ENCODE measurements at regions not wholly inside any gene's neighbourhood (a gene's known extent, or its start where the extent isn't known, plus 50 kb on each side); places are given as distances from the start of the nearest gene placed in this dataset.
"Not testable (repeated sequence)": the region's sequence is repeated elsewhere in the genome, so short reads cannot be mapped to it uniquely, and the experiment has no call there.

- DNase-seq (ENCODE audit: low read depth), result no peak
These were observed 99.6 kb upstream of the UBE2E1 start for GRCh38 chr3:23706111-23706510.

GRCh38 chr3:23709987-23710386, 95.8 kb upstream of the UBE2E1 start:
- no peak for DNase-seq (ENCODE audit: low read depth)

GRCh38 chr3:23710555-23710954, 95.2 kb upstream of the UBE2E1 start:
- peak; percentile 37 for DNase-seq (ENCODE audit: low read depth)

GRCh38 chr3:23711916-23712494, 93.8 kb upstream of the UBE2E1 start:
- no peak for DNase-seq (ENCODE audit: low read depth)

- DNase-seq (ENCODE audit: low read depth), result peak; percentile 85
These were observed 92.8 kb upstream of the UBE2E1 start for GRCh38 chr3:23712656-23713559.

- DNase-seq (ENCODE audit: low read depth), result peak; percentile 68
These were observed 92.1 kb upstream of the UBE2E1 start for GRCh38 chr3:23713641-23714040.

GRCh38 chr3:23720059-23720458, 85.7 kb upstream of the UBE2E1 start:
- no peak for DNase-seq (ENCODE audit: low read depth)

GRCh38 chr3:23720885-23721284, 84.9 kb upstream of the UBE2E1 start:
- no peak for DNase-seq (ENCODE audit: low read depth)

- no peak for DNase-seq (ENCODE audit: low read depth)
These were observed 82.6 kb upstream of the UBE2E1 start for GRCh38 chr3:23723141-23723540.

GRCh38 chr3:23723930-23724329, 81.8 kb upstream of the UBE2E1 start:
- DNase-seq (ENCODE audit: low read depth), result no peak

- no peak for DNase-seq (ENCODE audit: low read depth)
These were observed 78.8 kb upstream of the UBE2E1 start for GRCh38 chr3:23726811-23727548.

- DNase-seq (ENCODE audit: low read depth), result no peak
These were observed 77.1 kb upstream of the UBE2E1 start for GRCh38 chr3:23728601-23729117.

- DNase-seq (ENCODE audit: low read depth), result not testable (repeated sequence)
These were observed 76.4 kb upstream of the UBE2E1 start for GRCh38 chr3:23729362-23729761.

- DNase-seq (ENCODE audit: low read depth), result no peak
These were observed 71.3 kb upstream of the UBE2E1 start for GRCh38 chr3:23734481-23734880.

GRCh38 chr3:23735062-23735461, 70.7 kb upstream of the UBE2E1 start:
- DNase-seq (ENCODE audit: low read depth), result no peak

- no peak for DNase-seq (ENCODE audit: low read depth)
These were observed 70.0 kb upstream of the UBE2E1 start for GRCh38 chr3:23735535-23736326.

GRCh38 chr3:23738944-23739343, 66.8 kb upstream of the UBE2E1 start:
- no peak for DNase-seq (ENCODE audit: low read depth)

- peak; percentile 74 for DNase-seq (ENCODE audit: low read depth)
These were observed 66.2 kb upstream of the UBE2E1 start for GRCh38 chr3:23739536-23739935.

- no peak for DNase-seq (ENCODE audit: low read depth)
These were observed 65.2 kb upstream of the UBE2E1 start for GRCh38 chr3:23740517-23740965.

GRCh38 chr3:23741036-23741706, 64.6 kb upstream of the UBE2E1 start:
- no peak for DNase-seq (ENCODE audit: low read depth)

GRCh38 chr3:23743141-23743784, 62.5 kb upstream of the UBE2E1 start:
- no peak for DNase-seq (ENCODE audit: low read depth)

All from stromal cell of bone marrow (primary cell).